IPS-18c (cell line): ENCODE measurements at regions not wholly inside any gene's neighbourhood (a gene's known extent, or its start where the extent isn't known, plus 50 kb on each side); places are given as distances from the start of the nearest gene placed in this dataset.
"Not testable (repeated sequence)": the region's sequence is repeated elsewhere in the genome, so short reads cannot be mapped to it uniquely, and the experiment has no call there.

Source experiments
- H3K4me3 ChIP-seq: 2 replicates; pipeline ENCODE4 v1.7.0; 2013; ENCODE audit warnings: low read depth, mild to moderate bottlenecking, low read length, moderate library complexity; ENCODE audit not compliant: insufficient read depth
- H3K9me3 ChIP-seq: one replicate; pipeline ENCODE4 v1.6.1; 2013; ENCODE audit warnings: mild to moderate bottlenecking, low read length, moderate library complexity; ENCODE audit not compliant: control insufficient read depth, insufficient read depth

DNA sequence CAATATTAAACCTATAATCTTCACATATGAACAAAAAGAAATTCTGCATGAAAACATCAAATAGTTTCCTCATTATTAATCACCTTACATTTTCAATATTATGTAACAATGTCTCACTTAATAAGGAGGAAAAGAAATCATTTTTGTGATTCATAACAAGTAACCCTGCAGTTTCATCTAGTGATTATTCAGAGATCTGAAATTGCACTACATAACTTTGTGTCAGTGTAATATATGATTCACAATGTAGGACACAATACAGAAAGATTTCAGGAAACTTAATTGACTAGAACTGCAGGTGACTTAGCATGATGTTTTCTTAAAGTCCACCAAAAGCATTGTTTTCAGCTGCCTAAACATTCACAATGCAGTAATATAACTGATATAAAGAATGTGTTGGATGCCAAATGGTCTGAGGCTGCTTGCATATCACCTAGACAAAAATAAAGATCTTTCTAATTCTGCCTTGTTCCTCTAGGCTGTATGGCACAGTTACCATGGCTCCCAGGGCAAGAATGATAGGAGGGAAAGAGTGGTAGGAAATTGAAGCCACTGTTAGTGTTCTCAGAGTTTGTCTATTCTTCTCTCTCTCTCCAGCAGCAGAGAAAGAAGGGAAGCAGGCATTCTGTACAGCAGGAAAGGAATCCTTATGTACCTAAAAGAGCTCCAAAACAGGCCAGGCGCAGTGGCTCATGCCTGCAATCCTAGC, 366.6 kb downstream of the FSIP2 start:
- Histone ChIP-seq H3K9me3 (no peaks in the 10 kb centered on the region), H3K4me3 (no peak overlapping the region)

DNA sequence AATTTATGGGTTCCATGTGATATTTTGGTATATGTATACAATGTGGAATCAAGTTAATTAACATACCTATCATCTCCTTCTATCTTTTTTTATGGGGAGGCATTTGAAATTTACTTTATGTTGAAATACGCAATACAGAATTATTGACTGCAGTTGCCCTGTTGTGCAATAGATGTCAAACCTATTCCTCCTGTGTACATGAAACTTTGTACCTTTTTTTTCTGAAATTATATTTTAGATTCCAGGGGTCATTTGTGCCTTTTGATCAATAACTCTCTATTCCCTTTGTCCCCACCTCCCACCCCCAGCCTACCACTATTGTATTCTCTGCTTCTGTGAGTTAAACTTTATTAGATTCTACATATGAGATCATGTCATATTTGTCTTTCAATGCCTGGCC, 369.9 kb downstream of the FSIP2 start:
- H3K9me3 ChIP-seq = no peaks in the 10 kb centered on the region
- H3K4me3 ChIP-seq = no peak overlapping the region

DNA sequence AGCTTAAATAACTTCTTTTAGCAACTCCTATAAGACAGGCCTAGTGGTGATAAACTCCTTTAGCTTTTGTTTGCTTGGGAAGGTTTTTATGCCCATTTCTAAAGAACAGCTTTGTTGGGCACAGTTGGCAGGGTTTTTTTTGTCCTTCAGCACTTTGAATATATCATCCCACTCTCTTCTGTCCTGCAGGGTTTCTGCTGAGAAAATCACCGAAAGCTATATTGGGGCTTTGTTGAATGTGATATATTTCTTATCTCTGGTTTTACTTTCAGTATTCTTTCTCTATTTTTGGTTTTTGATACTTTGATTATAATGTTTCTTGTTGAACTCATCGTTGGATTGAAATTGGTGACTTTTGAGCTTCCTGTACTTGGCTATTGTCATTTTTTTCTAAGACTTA, 372.8 kb upstream of the ZC3H15 start:
- Histone ChIP-seq H3K9me3 (peaks cover 2% of the 10 kb centered on the region), H3K4me3 (no peak overlapping the region)

DNA sequence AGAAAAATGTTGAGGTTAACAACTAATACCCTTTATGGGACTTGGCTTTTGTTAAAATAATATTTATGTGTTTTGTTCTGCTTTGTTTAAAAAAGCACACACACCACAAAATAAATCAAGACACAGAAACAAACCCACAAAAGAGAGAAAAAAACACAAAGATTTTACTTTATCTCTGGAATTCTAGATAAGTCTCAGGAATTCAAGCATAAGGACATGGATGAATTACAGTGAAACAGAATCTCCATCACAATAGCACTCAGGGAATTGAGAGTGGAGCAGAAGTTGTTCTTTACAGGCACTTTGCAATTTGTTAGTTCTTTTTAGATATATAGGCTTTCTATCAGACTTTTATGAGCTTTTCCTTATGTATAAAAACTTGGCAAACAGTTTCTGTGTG, 360.9 kb upstream of the ZC3H15 start:
- H3K9me3 ChIP-seq = no peaks in the 10 kb centered on the region
- no peak overlapping the region for H3K4me3 ChIP-seq

DNA sequence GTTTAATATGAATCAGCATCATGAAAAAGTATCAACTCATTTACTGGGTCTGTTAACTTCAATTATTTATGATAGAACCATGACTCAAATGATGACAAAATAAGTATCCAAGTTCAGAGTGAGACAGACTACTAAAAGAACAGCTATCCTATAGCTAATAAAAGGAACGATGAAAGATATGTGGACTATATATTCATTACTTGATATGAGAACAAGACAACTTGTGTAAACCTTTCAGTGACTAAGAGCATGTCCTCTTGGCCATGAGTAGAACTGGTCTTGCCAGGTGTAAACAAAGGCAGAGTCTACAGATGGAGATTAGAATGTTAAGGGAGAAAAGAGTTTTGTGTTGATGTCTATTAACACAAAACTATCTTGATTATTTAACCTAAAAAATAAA, 360.4 kb upstream of the ZC3H15 start:
- Histone ChIP-seq H3K4me3 (no peak overlapping the region), H3K9me3 (no peaks in the 10 kb centered on the region)

DNA sequence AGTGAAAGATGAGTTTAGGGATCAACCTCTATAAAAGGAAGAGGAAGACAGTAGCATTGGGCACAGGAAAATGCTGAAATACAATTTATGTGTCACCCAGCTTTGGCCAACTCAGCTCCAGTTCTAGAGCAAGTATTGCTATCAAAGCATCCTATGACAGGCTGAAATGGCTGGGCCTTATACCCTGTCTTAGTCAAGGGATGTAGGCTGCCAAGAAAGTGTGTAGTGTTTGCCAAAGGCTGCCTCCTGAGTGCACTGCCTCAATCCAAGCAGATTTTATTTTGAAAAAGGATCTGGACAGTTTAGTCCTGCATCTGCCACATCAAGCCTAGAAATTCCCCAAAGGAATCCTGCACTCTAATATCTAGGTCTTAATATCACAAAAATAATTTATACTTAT, 359.9 kb upstream of the ZC3H15 start:
- Histone ChIP-seq H3K9me3 (no peaks in the 10 kb centered on the region), H3K4me3 (no peak overlapping the region)

DNA sequence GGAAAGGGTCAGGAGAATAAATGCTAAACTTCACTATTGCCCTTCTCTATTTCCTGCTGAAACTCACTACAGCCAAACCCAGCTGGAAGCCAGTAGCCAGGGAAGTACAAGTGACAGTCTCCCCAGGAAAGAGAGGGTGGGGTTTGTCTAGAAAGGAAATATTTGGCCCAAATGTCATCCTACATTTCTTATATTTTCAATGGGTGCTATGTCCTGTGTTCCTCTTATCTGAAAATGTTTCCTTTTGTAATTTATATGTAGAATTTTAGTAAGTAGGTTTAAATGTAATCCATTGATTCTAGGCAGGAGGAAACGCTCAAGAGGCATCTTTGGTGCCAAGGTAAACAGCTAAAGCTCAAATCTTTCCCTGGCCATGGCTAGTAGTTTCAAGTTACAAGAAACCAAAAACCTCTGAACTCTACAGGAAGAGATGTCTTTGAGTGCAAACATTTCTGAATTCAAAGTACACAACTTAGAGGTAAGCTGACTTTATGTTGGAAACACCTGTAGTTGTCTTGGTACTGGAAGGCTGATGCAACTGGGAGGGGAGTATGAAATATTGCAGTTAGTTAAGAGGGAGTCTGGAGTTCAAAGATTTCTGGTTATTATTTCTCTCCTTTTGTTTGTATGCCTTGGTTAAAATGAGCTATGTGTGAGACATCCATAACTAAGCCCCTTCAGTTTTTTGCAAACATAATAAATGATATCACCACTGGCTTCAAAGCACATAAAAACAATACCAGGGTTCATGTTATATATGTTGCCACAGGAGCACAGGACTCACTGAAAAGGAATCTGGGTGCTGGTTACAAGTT, 356.1 kb upstream of the ZC3H15 start:
- H3K9me3 ChIP-seq = no peaks in the 10 kb centered on the region
- H3K4me3 ChIP-seq = no peak overlapping the region

DNA sequence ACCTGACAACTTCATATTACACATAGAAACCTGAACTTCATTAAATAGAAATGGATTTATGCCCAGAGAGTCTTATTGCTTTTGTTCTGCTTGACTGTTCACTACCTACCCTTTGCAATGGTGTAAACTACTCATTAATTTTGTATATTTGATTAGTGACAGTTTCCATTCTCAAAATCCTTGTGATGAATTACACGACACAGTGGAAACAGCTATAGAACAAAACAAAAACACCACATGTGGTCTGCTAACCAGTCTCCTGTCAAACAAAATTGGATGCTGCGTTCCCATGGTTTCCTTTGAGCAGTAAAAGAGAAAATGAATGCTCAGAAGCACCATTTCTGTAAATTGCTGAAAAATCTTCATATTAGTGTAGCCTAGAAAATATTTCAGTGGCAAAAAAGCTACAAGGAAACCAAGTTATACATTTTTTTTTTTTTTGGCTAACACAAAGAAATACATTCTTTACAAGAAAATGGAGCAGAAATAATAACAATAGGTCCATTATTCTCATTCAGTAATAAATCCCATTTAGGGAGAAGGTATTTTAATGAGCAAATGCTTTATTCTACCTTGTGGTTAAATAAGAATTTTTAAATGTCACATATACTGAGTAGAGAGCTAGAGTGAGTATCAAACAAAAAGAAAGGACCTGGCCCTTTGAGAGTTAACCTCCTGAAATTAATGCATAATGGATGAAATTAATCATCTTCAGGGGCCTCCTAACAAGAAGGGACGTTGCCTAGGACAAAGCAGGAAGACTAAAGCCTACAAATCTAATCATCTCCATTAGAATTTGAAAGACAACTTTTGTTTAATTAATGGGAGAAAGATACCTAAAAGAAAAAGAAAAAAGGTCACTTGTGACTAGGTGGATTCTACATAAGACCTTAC, 355.1 kb upstream of the ZC3H15 start:
- H3K9me3 ChIP-seq = no peaks in the 10 kb centered on the region
- H3K4me3 ChIP-seq = no peak overlapping the region

DNA sequence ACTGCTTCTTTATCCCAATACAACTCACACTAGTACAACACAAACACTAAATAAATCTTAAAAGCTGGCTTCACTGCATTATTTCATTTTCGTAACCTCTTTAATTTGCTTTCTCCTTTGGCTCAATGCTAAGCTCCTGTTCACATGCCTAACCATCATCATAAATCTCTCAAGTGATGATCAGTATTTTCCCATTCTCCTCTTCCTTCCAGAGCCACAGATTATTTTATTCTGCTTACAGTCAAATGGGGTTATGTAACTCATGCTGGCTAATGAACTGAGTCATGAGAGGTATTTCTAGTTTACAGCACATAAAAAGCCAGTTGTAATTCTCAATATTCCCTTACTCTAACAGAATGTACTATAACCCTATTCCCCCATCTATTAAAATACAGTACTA, 350.4 kb upstream of the ZC3H15 start:
- Histone ChIP-seq H3K9me3 (no peaks in the 10 kb centered on the region), H3K4me3 (no peak overlapping the region)

DNA sequence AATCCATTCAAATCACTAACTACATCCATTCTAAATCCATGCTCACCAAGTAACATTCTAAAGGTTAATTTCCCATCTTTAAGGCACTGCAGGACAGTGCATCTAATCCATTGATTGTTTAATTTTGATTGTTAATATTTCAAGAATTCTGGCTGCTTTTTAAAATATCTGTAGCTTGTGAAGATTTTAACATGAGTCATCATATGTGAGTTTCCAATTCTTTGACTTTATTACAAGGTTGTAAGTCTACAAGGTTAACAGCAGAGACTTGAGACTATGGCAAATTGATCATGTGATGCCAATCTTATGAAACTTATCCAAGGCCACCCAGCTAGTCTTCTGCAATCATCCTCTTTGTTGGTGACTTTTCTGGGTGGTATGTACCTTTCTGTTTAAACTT, 349.2 kb upstream of the ZC3H15 start:
- Histone ChIP-seq H3K4me3 (no peak overlapping the region), H3K9me3 (no peaks in the 10 kb centered on the region)

DNA sequence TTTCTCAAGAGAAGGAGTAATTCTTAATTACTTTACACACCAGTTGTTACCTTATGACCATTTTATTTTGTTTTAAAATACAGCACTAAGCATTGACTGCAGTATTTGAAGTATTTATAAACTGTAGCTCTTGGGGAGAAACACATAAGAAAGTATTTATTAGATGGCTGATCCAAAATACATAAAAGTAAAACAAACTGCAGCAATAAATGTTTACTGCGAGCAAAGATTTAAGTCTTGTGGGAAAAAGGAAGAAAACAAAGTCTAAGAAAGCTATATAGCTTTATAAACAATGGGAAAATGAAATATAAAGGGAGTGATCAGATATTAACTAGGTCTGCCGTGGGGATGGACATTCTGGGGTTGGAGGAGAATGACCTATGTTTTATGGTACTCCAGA, 347.2 kb upstream of the ZC3H15 start:
- Histone ChIP-seq H3K4me3 (no peak overlapping the region), H3K9me3 (no peaks in the 10 kb centered on the region)

DNA sequence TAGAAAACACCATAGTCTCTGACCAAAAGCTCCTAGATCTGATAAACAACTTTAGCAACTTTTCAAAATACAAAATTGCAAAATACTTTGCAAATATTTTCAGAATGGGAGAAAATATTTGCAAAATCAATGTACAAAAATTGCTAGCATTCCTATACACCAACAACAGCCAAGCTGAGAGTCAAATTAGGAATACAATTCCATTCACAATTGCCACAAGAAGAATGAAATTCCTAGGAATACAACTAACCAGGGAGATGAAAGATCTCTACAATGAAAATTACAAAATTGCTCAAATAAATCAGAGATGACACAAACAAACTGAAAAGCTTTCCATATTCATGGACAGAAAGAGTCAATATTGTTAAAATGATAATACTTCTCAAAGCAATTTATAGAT, 327.0 kb upstream of the ZC3H15 start:
- H3K4me3 ChIP-seq = no peak overlapping the region
- no peaks in the 10 kb centered on the region for H3K9me3 ChIP-seq

DNA sequence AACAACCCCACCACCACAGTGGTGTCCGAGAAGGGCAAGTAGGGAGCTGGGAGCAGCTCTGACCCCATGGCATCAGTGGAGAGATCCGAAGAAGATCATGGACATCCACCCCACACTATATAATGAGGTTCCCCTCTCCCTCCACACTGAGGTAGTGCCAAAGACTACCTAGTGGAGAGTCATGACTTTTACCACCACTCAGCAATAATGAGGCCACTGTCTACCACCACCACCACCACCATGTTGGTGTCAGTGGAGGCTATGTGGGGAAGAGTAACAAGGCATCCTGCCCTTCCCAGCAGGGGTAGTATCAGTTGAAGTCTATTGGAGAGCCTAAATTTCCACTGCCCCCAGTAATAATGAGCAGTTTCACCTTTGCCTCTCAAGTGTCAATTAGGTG, 321.7 kb upstream of the ZC3H15 start:
- H3K9me3 ChIP-seq = no peaks in the 10 kb centered on the region
- no peak overlapping the region for H3K4me3 ChIP-seq

DNA sequence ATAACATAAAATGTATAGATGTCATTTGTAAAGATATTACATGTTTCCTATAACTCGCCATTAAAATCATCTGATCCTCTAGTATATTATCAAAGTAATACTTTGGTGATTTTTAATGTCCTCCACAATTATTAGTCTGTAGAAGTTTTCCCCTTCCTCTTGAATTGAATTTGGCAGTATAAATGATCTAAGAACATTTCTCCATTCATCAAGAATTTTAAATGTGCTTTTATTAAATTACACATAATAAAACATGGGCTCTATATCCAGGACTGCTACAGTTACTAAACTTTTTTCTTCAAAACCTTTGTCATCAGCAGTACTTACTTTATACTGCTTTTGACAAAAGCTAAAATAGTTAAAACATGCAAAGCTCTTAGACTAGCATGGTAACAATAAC, 315.4 kb upstream of the ZC3H15 start:
- Histone ChIP-seq H3K9me3 (no peaks in the 10 kb centered on the region), H3K4me3 (no peak overlapping the region)

DNA sequence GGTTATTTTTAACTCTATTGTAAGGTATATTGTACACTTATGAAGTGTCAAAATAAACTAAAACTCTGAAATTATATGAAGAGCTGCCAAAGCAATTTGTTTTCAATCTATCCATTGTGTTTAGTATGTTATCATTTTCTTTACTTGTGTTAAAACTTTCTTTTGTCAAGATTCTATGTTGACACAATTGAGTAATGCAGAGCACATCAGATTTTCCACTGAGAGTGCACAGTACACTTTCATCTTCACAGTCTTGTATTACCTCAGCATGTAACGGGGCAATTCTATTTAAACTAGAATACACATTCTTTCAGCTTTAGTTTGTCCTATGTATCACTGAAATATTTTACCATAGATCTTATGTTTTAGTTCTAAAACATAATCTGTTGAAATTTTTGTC, 304.4 kb upstream of the ZC3H15 start:
- H3K9me3 ChIP-seq = no peaks in the 10 kb centered on the region
- no peak overlapping the region for H3K4me3 ChIP-seq

DNA sequence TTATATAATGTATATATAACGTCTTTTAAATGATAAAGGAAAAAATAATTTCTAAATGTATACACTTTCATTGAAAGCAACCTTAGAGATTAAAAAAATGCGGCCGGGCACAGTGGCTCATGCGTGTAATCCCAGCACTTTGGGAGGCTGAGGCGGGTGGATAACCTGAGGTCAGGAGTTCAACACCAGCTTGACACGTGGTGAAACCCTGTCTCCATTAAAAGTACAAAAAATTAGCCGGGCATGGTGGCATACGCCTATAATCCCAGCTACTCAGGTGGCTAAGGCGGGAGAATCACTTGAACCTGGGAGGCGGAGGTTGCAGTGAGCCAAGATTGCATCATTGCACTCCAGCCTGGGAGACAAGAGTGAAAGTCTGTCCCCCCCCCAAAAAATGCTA, 303.7 kb upstream of the ZC3H15 start:
- not testable (repeated sequence) for H3K9me3 ChIP-seq, H3K4me3 ChIP-seq

DNA sequence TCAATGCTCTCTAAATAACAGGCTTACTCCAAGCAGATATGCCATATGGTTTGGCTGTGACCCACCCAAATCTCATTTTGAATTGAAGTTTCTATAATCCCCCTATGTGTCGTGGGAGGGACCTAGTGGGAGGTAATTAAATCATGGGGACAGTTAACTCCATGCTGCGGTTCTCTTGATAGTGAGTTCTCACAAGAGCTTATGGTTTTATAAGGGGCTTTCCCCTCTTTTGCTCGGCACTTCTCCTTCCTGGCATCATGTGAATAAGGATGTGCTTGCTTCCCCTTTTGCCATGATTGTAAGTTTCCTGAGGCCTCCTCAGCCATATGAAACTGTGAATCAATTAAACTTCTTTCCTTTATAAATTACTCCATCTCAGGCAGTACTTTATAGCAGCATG, 302.7 kb upstream of the ZC3H15 start:
- H3K9me3 ChIP-seq = no peaks in the 10 kb centered on the region

DNA sequence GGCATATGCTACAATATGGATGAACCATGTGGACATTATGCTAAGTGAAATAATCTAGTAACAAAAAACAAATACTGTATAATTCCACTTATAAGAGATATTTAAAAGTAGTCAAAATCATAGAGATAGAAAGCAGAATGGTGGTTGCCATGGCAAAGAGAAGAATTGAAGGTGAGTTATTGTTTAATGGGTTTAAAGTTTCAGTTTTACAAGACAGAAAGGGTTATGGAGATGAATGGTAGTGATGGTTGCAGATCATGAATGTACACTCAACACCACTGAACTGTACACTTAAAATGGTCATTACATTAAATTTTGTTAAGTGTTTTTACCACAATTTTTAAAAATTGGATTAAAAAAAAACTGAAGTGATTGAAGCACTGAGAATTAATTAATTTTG, 298.2 kb upstream of the ZC3H15 start:
- H3K4me3 ChIP-seq = no peak overlapping the region
- H3K9me3 ChIP-seq = no peaks in the 10 kb centered on the region

More for the DNA sequence above, 302.7 kb upstream of the ZC3H15 start:
- H3K4me3 ChIP-seq = no peak overlapping the region
